ENCODE measurements at regions not wholly inside any gene's neighbourhood (a gene's known extent, or its start where the extent isn't known, plus 50 kb on each side); places are given as distances from the start of the nearest gene placed in this dataset.
"Not testable (repeated sequence)": the region's sequence is repeated elsewhere in the genome, so short reads cannot be mapped to it uniquely, and the experiment has no call there.

DNA sequence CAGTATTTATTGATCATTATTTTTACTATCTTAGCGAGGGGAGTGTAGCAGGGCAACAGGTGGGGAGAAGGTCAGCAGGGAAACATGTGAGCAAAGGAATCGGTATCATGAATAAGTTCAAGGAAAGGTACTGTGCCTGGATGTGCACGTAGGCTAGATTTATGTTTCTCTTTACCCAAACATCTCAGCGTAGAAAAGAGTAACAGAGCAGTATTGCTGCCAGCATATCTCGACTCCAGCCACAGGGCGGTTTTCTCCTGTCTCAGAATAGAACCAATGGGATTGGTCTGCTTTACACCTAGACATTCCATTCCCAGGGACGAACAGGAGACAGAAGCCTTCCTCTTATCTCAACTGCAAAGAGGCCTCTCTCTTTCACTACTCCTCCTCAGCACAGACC is 60.1 kb upstream of the AKR1C1 start:
- TF ChIP-seq, protein P1, sequence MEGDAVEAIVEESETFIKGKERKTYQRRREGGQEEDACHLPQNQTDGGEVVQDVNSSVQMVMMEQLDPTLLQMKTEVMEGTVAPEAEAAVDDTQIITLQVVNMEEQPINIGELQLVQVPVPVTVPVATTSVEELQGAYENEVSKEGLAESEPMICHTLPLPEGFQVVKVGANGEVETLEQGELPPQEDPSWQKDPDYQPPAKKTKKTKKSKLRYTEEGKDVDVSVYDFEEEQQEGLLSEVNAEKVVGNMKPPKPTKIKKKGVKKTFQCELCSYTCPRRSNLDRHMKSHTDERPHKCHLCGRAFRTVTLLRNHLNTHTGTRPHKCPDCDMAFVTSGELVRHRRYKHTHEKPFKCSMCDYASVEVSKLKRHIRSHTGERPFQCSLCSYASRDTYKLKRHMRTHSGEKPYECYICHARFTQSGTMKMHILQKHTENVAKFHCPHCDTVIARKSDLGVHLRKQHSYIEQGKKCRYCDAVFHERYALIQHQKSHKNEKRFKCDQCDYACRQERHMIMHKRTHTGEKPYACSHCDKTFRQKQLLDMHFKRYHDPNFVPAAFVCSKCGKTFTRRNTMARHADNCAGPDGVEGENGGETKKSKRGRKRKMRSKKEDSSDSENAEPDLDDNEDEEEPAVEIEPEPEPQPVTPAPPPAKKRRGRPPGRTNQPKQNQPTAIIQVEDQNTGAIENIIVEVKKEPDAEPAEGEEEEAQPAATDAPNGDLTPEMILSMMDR (IDR thresholded peaks at IDR 0.05): not testable (repeated sequence)
- not testable (repeated sequence) for TF ChIP-seq POLR2A, EP300 (IDR thresholded peaks at IDR 0.05)

Measured in tibial nerve (tissue), 4 donors.